ENCODE measurements at regions not wholly inside any gene's neighbourhood (a gene's known extent, or its start where the extent isn't known, plus 50 kb on each side); places are given as distances from the start of the nearest gene placed in this dataset.

DNA sequence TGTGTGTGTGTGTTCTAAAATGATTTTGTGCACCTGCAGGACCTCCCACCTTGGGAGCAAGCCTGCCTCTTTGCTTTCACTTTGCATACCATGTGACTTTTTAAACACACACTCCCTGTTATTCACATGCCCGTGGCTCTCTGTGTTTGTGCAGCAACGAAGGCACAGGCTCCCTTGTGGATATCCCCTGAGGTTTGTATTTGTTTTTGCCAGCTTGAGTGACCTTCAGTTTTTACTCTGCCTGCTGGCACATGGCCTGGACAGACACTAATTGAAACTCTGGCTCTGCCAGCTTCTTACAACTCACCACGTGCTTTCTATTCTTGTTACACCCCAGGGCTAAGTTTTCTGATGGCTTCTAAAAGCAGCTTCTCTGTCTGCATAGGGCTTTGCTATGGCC lies 885.8 kb downstream of the SH3BGRL start:
- TF ChIP-seq, protein P1, sequence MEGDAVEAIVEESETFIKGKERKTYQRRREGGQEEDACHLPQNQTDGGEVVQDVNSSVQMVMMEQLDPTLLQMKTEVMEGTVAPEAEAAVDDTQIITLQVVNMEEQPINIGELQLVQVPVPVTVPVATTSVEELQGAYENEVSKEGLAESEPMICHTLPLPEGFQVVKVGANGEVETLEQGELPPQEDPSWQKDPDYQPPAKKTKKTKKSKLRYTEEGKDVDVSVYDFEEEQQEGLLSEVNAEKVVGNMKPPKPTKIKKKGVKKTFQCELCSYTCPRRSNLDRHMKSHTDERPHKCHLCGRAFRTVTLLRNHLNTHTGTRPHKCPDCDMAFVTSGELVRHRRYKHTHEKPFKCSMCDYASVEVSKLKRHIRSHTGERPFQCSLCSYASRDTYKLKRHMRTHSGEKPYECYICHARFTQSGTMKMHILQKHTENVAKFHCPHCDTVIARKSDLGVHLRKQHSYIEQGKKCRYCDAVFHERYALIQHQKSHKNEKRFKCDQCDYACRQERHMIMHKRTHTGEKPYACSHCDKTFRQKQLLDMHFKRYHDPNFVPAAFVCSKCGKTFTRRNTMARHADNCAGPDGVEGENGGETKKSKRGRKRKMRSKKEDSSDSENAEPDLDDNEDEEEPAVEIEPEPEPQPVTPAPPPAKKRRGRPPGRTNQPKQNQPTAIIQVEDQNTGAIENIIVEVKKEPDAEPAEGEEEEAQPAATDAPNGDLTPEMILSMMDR (IDR thresholded peaks at IDR 0.05; ENCODE audit: borderline replicate concordance, extremely low read depth, insufficient read depth), result no peak

DNA sequence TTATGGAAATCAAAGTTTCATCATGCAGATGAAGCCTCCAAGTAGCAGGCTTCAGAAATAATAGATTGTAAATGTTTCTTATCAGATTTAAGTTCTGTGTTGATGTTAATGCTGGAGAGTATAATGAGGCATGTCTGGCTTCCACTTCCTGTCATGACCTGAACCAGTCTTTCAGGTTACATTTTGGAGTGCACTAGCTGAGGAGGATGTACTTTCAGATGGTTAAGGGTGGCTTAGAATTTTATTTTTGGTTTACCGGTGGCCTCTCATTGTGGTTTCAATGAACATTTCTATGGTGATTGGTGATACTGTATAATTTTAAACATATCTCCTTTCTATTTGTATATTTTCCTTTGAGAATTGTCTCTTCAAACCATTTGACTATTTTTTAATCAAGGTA lies 890.4 kb downstream of the SH3BGRL start:
- DNase-seq (no peak), FAIRE-seq (no peak)
- Histone ChIP-seq H3K4me1 (ENCODE audit: control insufficient read depth in 2 of 3, insufficient read depth in 2 of 3, low read depth in 1 of 3, low read length in 3 of 3) (no peaks in the 10 kb centered on the region), H3K27me3 (ENCODE audit: control insufficient read depth, insufficient read depth, low read length) (no peaks in the 10 kb centered on the region), H3K4me3 (ENCODE audit: low read length in 3 of 3) (no peak overlapping the region), H3K9me3 (ENCODE audit: control insufficient read depth in 2 of 3, insufficient read depth in 1 of 3, low read length in 3 of 3) (no peaks in the 10 kb centered on the region), H3K9ac (ENCODE audit: low read length in 3 of 3) (no peak overlapping the region), H3K27ac (ENCODE audit: low read depth in 2 of 2, low read length in 2 of 2) (no peak overlapping the region), H3K36me3 (ENCODE audit: control insufficient read depth in 2 of 3, insufficient read depth in 3 of 3, low read length in 3 of 3) (no peaks in the 10 kb centered on the region)
- TF ChIP-seq, protein P1 (IDR thresholded peaks at IDR 0.05; ENCODE audit: borderline replicate concordance, extremely low read depth, insufficient read depth), result no peak
- intact Hi-C loops (cut with DNase I), result no loop called here

More for the DNA sequence above, 885.8 kb downstream of the SH3BGRL start:
- Histone ChIP-seq H3K27ac (ENCODE audit: low read depth in 2 of 2, low read length in 2 of 2) (no peak overlapping the region), H3K27me3 (ENCODE audit: control insufficient read depth, insufficient read depth, low read length) (no peaks in the 10 kb centered on the region), H3K4me1 (ENCODE audit: control insufficient read depth in 2 of 3, insufficient read depth in 2 of 3, low read depth in 1 of 3, low read length in 3 of 3) (no peaks in the 10 kb centered on the region), H3K9ac (ENCODE audit: low read length in 3 of 3) (no peak overlapping the region), H3K36me3 (ENCODE audit: control insufficient read depth in 2 of 3, insufficient read depth in 3 of 3, low read length in 3 of 3) (no peaks in the 10 kb centered on the region), H3K4me3 (ENCODE audit: low read length in 3 of 3) (no peak overlapping the region), H3K9me3 (ENCODE audit: control insufficient read depth in 2 of 3, insufficient read depth in 1 of 3, low read length in 3 of 3) (no peaks in the 10 kb centered on the region)
- intact Hi-C loops (cut with DNase I), result no loop called here
- DNase-seq (peak in 2 of 5 donors; percentile 0 to 51), FAIRE-seq (no peak)

DNA sequence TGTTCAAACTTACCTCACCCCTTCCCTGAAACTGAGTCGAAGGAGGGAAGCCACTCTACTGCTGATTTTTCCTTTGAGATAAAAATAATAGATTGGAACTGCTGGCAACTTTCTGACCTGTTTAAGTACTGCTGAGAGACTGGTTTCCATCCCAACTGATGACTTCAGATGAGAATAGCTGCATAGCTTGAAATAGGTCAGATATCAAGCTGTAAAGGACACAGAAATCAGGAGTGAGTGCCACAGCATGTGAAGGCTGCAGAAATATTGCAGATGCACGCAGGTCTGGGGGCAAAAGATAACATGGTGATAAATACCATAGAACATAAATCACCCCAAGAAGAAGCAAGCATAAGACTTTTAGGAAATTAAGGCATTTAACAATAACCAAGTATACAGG lies 923.2 kb downstream of the SH3BGRL start:
- Histone ChIP-seq H3K4me1 (ENCODE audit: control insufficient read depth in 2 of 3, insufficient read depth in 2 of 3, low read depth in 1 of 3, low read length in 3 of 3) (no peaks in the 10 kb centered on the region), H3K9ac (ENCODE audit: low read length in 3 of 3) (no peak overlapping the region), H3K4me3 (ENCODE audit: low read length in 3 of 3) (no peak overlapping the region), H3K9me3 (ENCODE audit: control insufficient read depth in 2 of 3, insufficient read depth in 1 of 3, low read length in 3 of 3) (no peaks in the 10 kb centered on the region), H3K36me3 (ENCODE audit: control insufficient read depth in 2 of 3, insufficient read depth in 3 of 3, low read length in 3 of 3) (no peaks in the 10 kb centered on the region), H3K27me3 (ENCODE audit: control insufficient read depth, insufficient read depth, low read length) (no peaks in the 10 kb centered on the region), H3K27ac (ENCODE audit: low read depth in 2 of 2, low read length in 2 of 2) (no peak overlapping the region)
- DNase-seq (no peak), FAIRE-seq (no peak)
- TF ChIP-seq, protein P1 (IDR thresholded peaks at IDR 0.05; ENCODE audit: borderline replicate concordance, extremely low read depth, insufficient read depth), result no peak
- intact Hi-C loops (cut with DNase I), result no loop called here

All from kidney (tissue), 13 donors.